HG03354 (cell line): ENCODE measurements at regions not wholly inside any gene's neighbourhood (a gene's known extent, or its start where the extent isn't known, plus 50 kb on each side); places are given as distances from the start of the nearest gene placed in this dataset.

Source experiments
- ATAC-seq: cut with Tn5 transposase; IDR thresholded peaks from one replicate; pipeline ENCODE4 v1.9.1; 2021; ENCODE audit warnings: mild to moderate bottlenecking; ENCODE audit not compliant: unreplicated experiment, poor library complexity, severe bottlenecking

DNA sequence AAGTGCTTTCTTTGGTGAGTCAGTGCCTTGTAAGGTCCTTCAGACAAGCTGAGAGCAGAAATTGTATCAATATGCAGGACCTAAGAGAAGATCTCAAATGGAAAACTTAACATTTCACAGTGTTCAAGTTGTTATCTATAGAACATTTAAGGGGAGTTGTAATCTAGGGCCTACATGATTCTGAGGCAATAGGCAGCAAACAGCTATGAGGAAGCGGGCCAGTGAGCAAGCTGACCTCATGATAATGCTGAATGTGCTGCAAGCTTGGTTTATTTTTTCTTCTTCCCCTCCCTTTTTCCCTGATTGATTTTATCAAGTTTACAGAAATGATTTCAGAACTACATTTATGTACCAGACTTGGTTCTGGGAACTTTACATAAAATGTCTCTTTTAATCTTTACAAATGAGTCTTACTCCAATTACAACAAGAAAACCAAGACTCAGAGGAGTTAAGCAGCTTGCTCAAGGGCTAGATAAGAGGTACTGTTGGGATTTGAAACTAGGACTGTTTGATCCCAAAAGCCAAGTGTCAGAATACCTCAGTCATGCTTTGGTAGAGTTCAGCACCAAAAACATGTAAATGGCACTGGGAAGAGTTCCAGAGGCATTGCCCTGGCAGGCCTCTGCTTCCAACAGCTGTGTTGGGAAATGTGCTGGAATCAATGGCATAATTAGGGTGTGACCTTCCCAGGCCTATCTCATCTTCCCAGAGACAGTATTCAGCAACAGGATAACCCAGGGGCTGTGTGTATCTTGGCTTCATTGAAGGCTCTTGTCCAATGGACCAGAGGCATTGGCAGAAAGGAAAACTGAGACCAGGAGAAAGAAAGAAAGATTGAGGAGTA, 130.1 kb downstream of the LRRC70 start:
- no peak for ATAC-seq

DNA sequence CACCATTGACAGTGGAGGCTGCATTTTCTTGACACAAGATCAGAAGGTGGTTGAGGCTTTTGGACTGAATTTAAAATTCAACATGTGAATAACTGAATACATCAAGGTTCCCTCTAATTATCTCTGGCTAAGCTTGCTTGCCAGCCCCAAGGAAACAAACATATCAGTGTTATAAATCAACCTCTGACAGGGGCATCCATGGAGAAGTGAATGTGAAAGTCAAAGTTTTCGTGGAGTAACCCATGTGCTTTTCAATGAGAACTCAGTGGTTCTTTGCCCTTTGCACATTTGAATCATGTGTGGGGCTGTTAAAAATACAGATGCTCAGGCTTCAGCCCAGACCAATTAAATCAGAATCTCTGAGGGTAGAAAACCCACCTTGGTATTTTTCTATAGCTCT, 128.9 kb downstream of the LRRC70 start:
- ATAC-seq, result no peak

DNA sequence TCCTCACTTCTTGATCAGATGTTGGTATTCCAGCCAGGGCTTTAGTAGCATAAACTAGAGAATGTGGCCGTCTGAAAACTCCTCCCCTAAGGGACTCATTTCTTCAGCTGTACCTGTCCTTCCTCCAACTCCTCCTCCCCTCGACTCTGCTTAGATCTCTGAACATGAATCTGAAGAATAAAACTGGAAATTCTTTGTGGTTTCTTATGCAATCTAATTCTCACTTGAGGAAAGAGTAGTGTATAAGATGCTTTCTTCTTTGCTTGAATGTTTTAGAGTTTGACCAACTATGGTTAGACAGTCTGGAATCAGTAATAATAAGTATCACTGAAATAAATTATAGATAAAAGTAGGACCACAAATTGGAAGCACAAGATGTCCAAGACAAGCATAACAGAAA, 128.5 kb downstream of the LRRC70 start:
- ATAC-seq, result no peak

DNA sequence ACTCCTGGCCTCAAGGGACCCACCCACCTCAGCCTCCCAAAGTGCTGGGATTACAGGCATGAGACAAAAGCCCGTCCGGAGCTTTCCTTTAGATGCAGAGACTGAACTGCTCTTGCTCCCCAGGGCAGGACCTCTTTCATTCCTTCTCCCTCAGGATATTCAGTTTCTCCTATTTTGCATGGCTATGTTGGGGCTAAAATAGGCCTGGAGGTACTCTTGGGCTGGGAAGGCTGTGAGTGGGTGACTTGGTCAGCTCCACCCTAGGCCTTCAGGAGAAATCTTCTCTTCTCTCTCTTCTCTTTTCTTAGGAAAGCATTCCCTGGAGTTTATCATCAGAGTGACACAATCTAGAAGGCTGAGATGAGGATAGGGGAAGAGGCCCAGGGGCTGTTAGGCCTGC, 126.4 kb downstream of the LRRC70 start:
- no peak for ATAC-seq

DNA sequence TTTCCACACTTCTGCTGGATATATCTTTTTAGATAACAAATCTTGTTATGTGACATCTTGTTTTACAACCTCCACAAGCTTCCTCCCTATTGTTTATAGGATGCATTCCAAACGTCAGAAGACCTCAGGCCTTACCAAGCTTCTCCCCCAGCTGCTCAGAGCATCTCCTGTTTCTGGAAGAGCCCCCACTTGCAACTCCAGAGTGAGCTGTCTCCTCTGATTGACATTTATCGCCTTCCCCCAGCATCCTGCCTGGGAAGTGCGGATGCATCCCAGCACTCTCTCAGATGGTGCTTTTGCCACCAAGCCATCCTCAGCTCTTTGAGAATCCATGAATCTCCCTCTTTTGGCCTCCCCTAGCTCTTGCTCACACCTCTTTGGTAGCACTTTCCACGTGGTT, 123.5 kb downstream of the LRRC70 start:
- ATAC-seq, result no peak

DNA sequence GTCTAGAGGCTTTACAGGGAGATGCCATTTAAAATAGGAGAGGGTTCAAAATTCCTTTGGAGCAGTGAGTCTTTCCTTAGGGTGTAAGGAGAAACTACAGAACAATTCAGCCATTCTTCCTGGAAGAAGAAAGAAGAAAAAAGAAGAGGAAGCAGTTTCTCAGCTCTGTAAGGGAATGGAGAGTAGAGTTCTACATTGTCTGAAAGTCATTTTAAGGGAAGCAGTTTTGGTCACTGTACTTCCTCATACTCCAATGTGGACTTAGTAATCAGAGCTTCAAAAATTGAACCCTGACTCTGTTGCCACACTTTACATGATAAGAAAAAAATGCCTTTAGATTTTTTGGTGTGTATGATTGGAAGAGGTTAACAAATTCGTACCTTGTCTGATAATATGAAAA, 122.4 kb downstream of the LRRC70 start:
- ATAC-seq, result no peak

DNA sequence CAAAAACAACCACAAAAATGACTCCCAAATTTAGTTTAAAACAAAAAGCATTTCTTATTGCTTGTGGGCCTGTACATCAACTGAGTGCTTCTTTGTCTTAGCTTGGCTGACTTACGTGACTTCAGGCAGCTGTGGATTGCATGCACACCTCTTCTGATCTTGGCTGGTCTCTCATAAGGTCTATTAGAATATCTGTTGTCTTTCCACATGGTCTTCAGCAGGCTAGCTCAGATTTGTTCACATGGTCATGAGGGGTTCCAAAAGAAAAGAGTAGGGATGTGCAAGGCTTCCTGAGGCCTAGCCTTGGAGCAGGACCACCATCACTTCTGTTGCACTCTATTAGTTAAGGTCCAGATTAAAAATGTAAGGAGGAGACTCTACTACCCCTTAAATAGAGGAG, 120.1 kb downstream of the LRRC70 start:
- ATAC-seq, result no peak

DNA sequence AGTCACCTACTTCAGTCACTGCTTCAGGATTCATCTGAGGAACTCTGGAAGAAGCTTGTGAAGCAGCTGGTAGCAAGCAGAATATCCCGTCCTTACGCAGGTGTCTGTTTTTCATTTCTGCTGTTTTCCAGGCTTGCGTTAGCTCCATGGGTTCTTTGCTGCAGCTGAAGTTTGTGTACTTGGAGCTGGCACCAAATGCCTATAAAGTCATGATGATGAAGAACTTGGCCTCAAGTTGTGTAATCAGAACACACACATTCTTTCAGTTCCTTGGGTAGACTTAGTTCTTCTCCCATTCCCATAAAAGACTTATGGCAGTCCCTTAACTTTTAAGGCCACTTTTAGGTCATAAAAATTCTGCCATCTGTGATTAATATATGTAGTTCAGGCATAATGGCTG, 116.7 kb downstream of the LRRC70 start:
- ATAC-seq, result no peak

DNA sequence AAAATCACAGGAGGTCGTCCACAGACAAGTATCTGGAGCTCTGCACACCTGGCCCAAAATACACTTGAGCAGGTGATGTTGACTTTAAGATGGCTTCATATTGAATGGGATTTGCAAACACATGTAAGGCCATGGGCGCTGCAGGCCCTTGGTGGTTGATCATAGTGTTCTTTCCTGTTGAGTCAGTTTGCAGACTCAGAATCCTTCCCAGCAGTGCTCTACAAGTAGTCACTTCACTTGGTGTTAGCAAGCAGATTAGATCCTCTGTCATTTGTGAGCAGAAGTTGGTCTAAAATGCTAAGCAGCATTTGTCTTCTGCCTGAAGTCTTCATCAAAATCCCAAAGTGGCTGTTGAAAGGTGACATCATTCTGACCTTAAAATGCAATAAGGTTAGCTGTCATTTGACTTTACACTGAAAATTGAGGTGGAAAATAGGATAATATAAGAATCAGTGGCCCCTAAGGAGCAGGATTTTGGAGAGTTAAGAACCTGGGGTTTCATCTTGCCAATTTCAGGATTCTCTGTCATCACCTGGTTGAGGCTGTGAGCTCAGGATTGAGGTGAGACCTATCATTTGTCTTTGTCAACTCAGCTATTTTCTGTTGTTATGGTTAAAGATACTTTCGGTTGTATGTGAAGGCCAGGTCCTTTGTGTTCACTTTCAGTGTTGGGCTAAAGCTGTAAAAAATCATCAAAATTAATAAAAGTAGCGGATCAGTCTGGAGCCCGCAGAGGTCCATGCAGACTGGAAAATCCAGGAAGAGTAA, 114.5 kb downstream of the LRRC70 start:
- ATAC-seq, result no peak

DNA sequence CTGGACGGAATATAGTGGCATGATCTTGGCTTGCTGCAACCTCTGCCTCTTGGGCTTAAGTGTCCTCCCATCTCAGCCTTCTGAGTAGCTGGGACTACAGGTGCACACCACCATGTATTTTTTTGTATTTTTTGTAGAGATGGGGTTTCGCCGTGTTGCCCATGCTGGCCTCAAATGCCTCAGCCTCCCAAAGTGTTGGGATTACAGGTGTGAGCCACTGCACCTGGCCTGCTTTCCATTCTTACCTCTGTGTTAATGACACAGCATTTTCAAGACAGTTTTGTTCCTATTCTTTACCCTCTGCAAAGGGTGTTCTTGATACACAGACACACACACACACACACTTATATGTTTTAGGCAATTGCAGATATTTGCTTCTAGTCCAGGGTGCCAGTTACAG, 113.3 kb downstream of the LRRC70 start:
- ATAC-seq, result no peak

DNA sequence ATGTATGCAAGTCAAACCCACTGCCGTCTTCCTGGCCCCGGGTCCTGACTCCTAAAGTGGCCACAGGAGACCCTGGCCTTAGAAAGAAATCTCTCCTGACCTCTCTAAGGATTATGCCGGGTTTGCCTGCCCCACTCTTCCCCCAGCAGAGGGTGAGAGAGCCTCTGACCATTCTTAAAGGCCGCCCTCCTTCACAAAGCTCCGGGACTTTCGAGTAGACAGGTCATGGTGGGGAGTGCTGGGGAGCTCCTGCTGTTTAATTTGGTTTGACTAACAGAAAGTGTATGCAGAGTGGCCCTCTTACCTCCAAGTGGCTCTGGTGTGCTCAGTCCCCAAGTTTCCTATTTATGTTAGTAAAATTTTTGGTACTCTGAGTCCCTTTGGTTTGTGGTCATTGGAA, 111.8 kb downstream of the LRRC70 start:
- no peak for ATAC-seq

DNA sequence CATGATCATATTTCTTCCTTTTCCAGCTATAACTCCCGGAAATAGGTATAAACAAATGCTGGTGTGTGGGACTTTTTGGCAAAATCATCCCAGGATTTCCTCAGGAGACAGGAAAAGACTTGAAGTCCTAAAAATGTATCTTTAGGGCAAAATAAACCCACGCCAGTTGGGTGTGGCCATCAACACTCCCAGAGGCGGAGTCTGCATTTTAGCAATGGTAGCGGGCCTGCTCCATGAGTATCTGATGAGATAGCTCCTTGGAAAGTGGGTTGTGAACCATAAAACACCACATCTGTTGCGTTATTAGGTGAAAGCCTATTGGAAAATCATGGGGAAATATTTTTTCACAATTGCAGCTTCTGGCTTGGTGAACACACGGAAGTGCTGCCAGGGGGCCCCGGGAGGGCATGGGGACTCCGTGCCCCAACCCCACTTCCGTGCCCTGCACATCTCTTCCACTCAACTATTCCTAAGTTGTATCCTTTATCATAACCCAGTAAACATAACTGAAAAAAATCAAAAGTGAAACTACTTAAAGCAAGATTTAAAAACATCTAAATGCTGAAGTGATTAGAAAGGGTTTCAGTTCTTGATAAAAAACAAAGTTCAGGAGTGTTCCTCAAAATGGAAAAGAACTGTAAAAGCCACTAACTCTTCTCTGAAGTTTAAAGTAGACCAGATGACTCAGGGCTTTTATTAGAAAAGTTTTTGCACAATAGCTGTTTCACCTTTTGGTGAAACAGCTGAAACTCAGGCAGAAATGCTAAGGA, 111.2 kb downstream of the LRRC70 start:
- no peak for ATAC-seq

DNA sequence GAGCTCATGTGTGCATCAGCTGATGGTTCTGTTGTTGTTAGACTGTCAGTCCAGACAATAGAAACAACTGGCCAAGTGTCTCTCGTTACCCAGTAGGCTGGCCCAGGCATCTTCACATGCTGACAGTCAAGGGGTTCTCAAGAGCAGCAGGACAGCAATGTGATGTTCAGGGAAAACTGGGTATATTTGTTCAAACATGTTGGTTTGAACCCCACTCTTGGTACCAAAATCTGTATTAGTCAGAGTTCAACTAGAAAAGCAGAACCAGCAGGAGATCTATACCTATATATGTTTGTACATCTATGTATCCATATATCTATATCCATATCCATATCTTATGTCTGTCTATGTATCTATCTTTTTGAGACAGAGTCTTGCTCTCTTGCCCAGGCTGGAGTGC, 108.1 kb downstream of the LRRC70 start:
- ATAC-seq, result no peak

DNA sequence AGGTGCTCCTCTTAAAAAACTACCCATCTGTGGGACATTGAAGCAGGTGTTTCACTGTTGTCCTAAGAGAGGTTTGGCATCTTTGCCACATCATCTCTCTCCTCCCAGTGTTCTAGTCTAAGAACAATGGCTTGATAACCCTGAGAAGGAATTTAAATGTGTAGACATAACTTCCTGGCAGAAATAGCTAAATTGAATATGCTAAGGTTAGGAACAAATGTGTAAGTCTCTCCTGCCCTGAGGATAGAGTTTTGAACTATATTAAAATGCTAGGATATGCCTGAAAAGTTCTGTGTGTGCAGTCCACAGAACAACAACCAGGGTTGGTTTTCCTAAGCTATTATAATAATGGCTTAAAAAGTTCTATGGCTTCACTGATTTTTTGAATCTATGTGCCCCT, 106.6 kb downstream of the LRRC70 start:
- no peak for ATAC-seq

DNA sequence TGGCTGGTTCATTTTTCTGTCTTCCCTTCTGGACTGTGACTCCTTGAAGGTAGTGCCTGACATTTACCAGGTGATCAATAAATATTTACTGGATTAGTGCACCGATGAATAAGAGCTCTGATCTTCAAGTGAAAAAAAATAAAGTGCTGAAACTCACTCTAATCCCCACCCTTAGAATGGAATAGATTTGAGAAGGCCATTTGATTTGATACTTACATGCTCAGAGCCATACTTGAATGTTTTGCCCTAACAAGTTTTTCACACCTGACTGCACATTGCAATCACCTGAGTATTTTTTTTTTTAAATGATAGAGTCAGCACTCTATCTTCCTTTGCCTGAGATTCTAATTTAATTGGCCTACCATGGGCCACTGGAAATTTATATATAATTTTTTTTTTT, 105.7 kb downstream of the LRRC70 start:
- ATAC-seq, result no peak

DNA sequence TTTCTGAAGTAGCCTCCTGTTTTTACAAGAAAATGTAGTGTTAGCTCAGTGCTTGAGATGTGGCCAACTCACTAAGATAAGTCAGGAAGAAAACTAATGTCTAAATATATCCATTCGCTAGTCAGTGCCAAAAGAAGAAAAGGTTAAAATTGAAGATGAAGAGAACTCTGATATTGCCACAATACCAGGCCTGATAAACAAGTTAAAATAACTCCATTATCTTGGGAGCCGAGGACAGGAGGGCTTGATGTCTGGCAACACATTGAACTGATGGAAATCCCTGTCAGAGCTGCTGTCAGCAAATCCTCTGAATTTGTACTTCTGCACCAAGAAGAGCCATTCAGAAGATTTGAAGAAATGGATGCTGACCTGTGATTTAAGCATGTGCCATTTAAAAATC, 103.4 kb downstream of the LRRC70 start:
- ATAC-seq, result no peak

DNA sequence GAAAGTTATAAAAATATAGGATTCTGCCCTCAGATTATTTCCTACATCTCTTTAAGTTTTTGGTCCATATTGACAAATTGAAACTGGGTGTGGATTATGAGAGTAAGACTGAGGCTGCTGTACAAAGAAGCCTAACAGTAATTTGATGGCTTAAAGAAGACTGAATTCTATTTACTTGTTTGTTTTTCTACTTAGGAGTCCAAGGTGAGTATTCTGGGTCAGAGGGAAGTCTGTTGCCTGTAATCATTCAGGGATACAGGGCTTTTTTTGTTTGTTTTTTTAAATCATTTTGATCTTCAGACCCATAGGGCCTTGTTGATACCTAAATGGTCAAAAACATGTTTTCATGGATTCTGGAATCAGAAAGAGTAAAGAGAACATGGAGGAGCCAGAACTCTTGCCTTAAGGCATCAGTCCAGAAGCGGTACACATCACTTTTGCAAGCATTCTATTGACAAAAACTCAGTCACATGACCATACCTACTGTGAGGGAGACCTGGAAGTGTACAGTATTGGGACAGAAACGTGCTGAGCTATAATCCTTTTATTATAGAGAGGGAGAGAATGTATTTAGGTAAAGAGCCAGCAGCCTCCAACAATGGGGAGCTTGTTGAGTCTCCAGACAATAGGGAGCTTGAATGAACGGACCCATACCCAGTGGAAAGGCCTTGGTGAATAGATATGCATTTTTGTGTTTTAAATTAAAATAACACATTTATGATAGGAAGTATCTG, 102.7 kb downstream of the LRRC70 start:
- no peak for ATAC-seq

DNA sequence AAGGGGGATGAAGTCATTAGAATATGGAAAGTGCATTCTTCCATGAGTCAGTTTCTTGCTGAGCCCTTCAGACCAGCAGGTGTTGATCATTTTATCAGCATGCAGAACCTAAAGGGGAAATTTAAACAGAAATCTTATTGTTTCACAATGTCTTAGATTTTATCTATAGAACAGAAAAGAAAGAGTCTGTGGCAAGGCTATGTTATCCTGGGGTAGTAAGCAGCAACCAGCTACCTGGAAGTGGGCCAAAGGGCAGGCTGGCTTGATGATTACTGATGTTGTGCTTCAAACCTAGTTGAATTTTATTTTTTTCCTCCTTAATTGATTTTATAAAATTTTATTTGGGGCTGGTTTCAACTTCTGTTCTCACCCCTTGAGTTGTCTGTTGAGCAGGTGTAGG, 101.5 kb downstream of the LRRC70 start:
- no peak for ATAC-seq
